Left renal pelvis (tissue), 4 donors: ENCODE measurements at regions not wholly inside any gene's neighbourhood (a gene's known extent, or its start where the extent isn't known, plus 50 kb on each side); places are given as distances from the start of the nearest gene placed in this dataset.
"Not testable (repeated sequence)": the region's sequence is repeated elsewhere in the genome, so short reads cannot be mapped to it uniquely, and the experiment has no call there.

Source experiments
- DNase-seq, 4 donors: peaks; one replicate each; pipeline ENCODE4 v3.0.0-alpha.2; 2013; ENCODE audit warnings: low read depth in 4 of 4, low spot score in 3 of 4

DNA sequence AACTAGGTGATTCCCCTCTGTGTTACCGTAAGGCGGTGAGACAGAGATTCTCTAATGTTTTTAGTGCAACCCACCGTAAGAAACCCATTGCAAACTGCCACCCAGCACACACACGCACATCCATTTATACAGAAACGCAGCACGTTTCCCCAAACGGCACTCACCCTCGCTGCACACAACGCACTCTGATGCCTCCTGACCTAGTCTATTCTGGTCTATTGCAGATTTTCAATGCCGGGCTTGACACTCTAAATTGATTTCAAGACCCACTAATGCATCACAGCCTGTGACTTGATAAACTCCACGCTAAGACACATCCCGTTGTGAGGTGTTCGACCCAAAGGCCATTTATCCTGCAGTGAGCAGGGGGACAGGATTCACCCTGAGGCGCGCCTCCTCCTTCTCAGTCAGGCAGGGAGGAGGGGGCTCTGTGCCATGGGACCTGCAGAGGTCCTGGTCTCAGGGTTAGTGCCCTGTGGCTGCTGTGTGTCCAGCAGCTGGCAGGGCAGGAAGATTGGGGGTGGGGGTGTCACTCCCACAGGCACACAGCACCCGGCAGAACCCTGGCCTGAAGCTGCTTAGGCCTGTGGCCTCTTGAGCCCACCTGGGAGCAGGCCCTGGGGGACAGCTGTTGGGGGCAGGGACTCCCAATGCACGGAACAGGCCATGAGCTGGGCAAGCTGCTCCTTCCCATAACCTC, 335.6 kb downstream of the PREX1 start:
- no peak for DNase-seq

GRCh38 chr20:48490961-48491831, 336.6 kb downstream of the PREX1 start:
- no peak for DNase-seq

DNA sequence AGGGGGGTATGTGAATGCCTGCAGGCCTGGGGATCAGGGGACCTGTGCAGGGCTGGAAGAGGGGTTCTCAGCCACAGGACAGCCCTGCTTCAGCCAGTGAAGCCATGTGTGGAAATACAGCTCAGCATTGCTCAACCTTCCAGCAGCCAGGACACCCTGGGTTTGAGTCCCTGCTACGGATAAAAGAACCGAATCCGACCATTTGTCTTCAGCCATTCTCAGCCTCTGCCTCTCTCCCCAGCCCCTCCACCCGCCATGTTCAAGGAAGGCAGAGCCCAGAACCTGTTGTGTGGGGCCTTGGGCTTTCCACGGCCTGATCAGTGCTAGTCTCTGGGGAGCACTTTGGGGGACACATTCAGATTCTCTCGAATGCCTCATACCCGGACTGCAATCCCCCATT, 337.5 kb downstream of the PREX1 start:
- not testable (repeated sequence) for DNase-seq

DNA sequence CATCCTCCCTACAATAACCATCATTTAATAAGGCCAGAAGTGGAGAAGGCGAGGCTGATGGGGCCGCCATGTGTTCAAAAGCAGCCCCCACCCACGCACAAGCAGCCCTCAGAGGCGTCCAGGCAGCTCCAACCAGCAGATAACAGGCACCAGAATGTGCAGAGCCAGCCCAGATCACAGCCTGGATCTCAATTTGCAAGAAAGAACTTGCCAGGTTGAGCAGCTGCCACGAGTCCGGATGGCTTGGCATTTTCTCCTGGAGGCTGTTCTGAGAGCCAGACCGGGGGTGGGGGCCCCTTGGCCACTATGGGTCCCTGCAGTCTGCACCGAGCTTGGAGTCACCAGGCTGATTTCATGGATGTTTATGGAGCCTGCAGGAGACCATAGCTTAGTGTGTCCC, 338.1 kb downstream of the PREX1 start:
- no peak for DNase-seq

GRCh38 chr20:48489046-48489463, 338.7 kb downstream of the PREX1 start:
- no peak for DNase-seq

DNA sequence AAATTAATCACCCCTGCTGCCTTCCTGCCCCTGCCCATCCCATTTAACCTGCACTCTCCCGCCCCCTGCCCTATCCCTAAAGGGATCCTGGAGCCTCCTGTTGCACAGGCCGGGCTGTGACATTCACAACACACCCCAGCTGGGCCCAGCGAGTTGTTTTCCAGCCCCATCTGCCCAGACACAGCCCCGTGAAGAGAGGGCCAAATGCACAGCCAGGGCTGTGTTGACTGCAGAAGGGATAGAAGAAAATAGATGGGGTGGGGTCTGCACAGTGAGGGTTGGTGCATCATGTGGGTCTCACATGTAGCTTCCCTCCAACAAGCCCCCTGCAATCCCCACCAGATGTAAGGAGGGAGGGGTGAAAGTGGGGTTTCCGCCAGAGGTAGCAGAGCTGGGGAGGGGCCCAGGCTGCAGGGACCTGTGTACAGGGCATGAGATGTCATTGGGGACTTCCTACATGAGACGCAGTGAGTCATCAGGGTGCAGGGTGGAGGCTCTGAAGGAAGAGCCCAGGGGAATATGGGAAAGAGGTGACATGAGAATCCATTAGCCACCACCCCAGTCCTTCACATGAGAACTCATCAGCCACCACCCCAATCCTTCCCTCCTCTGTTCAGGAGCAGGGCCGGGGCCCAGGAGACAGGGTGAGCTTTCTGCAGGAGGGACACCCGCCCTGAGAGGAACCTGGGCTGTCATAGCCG, 339.3 kb downstream of the PREX1 start:
- not testable (repeated sequence) for DNase-seq

DNA sequence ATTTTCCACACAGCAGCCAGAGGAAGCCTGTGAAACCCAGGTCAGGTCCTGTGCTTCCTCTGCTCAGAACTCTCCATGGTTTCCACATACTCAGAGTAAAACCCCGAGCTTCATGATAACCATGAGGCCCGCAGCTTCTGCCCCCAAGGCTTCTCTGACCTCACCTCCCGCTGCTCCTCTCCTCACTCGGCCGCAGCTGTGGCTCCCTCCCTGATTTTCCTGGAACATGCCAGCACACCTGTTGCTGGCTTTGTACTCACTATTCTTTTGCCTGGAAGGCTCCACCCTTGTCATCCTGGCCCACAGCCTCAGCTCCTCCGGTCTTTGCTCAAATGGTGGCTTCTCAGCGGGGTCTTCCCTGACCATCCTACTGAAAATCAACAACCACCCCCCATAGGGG, 341.7 kb downstream of the PREX1 start:
- DNase-seq: no peak

DNA sequence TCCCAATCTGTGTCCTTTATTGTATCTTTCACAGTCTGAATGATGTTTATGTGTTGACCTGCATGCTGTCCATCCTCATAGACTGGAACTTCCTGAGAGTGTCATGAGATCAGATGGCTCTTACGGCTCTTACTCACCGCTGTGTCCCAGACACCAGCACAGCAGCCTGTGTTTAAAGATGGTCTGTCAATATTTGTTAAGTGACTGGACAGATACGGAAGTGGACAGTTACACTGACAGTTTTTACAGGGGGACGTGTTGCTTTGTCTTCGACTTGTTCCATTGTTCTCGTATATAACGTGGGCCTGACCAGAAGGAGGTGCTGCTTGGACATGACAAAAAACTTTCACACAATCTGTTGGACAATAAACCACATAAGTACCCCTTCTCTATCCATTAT, 342.6 kb downstream of the PREX1 start:
- DNase-seq: not testable (repeated sequence)

DNA sequence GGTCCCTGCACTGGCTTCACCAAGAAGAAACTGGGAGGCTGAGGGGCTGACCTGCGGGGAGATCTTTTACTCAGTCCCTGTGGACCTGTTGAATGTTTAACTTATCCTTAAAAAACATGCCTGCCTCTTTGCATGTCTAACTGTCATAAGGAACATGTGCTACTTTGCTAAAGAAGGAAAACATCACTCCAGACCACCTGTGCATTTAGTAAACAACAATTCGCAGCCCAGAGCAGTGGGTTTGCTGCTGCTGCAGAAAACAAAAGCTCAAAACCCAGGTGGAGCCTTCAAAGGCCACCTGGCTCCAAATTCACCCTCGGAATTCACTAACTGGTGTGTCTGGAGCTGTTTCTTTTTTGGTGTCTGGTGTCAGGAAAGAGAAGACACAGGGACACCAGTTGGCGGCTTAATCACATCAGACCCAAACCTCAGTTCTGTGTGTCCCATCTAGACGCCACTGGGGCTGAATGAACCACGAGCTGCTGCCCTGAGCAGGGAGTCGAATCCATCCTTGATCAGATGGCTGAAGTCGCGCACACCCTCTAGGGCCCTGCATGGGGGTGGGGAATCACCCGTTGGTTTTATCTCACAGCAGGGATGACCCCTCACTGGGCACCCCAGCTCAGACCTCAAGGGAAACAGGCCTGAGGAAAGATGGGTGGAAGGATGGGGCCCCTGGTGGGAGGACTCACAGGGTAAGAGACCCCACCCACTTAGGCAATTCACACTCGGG, 344.3 kb downstream of the PREX1 start:
- no peak for DNase-seq

DNA sequence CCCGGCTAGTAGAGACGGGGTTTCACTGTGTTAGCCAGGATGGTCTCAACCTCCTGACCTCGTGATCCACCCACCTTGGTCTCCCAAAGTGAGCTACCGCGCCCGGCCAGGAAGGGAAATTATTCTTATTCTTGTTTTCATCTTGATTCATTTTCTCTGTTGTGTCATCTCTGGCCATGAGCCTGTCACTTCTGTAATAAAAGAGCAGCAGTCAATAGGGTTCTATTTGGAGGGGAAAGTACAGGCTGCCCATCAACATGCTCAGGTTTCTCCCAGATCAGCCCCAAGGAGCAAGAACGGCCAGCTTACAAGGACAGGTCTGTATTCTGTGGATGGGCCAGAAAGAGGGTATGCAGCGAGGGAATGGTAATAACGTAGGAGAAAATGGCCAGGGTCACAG, 345.0 kb downstream of the PREX1 start:
- no peak for DNase-seq

GRCh38 chr20:48480216-48480772, 347.5 kb downstream of the PREX1 start:
- DNase-seq: no peak

DNA sequence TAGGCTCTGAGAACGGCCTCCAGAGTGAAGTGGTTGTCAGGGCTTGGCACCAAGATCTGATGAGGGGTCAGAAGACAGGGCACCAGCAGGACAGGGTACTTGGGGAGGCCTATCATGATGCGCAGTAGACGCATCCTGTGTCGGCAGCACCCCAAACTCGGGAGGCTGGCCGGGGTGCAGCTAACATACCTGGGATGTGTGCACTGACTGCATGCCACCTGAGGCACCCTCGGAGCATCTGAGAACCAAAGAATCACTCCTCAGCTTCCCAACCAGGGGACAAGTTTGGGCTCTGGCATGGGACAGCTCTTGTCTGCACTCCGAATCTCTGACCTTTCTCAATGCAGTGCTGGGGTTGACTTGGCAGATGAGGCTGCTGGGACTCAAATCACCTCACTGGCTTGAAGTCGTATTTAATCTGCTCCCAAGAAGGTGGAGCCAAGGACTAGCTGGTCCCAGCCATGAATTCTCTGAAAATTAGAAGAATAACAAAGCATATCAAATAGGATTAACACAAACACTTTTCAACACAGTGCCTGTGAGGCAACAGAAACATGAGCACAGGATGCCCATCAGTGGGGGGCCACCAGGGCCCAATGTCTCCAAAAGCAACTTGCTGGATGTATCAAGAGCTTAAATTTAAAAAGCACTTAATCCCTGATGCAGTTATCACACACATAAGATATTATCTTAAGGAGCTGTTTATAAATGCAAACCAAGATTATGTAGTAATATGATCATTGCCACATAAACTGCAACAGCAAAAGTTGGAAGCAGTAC, 348.8 kb downstream of the PREX1 start:
- DNase-seq: no peak

DNA sequence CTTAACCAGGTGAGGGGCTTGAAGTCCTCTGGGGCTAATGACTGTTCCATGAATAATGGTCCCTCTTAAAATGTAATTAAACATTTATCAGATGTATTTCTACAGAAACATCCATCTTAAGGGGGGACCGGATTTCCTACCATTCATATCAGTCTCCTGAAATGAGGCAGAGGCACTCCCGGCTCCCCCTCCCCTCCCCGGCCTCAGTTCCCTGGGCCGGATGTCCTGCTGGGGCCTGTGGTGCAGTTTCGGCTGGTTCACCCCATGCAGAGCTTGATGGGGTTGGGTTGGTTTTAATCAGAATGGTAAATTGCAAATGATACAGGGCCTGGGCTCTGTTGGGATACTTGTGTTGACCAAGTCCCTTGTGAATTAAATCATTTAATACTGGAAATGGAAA, 349.4 kb downstream of the PREX1 start:
- no peak for DNase-seq

GRCh38 chr20:48476854-48477253, 350.9 kb downstream of the PREX1 start:
- DNase-seq: no peak

DNA sequence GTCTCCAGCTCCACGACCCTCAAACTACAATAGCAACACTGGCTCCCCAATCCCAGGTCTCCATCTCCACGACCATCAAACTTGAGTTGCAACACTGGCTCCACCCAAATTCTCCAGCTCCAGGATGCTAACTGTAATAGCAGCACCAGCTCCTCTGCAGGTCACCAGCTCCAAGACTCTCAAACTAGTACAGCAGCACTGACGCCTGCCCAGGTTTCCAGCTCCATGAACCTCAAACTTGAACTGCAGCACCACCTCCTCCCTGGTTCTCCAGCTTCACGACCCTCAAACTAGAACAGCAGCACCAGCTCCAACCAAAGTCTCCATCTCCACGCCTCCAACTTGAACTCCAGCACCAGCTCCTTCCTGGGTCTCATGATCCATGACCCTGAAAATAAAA, 353.8 kb downstream of the PREX1 start:
- no peak for DNase-seq

- no peak for DNase-seq
Observed at GRCh38 chr20:48471759-48472408, 355.9 kb downstream of the PREX1 start.

DNA sequence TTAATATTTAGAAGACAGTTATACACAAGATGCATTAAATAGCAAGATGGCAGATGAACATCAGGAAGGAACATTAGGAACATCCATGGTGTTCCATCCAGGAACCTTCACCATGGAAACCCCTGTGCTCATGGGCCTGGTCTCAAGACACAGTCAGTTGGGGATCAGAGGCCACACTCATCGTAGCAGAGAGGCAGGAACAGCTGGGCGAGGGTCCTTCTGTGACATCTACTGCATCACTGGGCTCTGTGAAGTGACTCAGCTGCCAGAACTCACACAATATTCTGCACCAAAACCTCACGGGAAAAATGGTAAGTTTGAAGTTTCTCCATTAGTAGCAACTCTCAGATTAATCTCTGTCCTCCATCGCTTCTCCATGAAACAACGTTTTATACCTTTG, 356.6 kb downstream of the PREX1 start:
- DNase-seq: no peak

DNA sequence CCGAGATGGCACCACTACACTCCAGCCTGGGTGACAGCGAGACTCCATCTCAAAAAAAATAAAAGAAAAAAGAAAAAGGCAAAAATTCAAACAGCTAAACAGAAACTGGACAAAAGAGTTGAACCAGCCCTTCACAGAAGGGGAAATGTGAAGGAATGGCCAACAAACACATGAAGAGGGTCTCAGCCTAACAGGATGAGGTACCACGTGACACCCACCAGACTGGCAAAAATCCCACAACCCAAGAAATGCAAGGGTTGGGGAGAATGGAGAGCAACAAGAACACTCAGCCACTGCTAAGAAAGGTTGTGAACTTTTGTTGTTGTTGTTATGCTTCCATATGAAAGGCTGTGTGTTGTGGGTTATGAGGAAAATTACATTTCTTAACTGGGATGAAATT, 357.7 kb downstream of the PREX1 start:
- no peak for DNase-seq

- no peak for DNase-seq
Observed at GRCh38 chr20:48469026-48469425, 358.8 kb downstream of the PREX1 start.
